Esophagus squamous epithelium (tissue), 4 donors: ENCODE measurements at regions not wholly inside any gene's neighbourhood (a gene's known extent, or its start where the extent isn't known, plus 50 kb on each side); places are given as distances from the start of the nearest gene placed in this dataset.

Experiments
- POLR2A ChIP-seq, 4 donors: fragments of 450-650 bp; IDR thresholded peaks; one replicate each; pipeline ENCODE4 v1.6.1; 2017; ENCODE audit warnings: antibody characterized with exemption in 4 of 4, mild to moderate bottlenecking in 4 of 4, moderate library complexity in 3 of 4
- TF ChIP-seq, protein P1 (sequence below), 6 experiments: fragments of 450-650 bp in 4 of 6; fragments of 200-600 bp in 2 of 6; sonication (generic) in 2 of 6; IDR thresholded peaks; one replicate each; pipeline ENCODE4 v1.5.1; 2016 to 2019; ENCODE audit warnings: antibody characterized with exemption in 6 of 6, mild to moderate bottlenecking in 4 of 6, moderate library complexity in 4 of 6

- no peak for TF ChIP-seq POLR2A (IDR thresholded peaks at IDR 0.05)
- TF ChIP-seq, protein P1, sequence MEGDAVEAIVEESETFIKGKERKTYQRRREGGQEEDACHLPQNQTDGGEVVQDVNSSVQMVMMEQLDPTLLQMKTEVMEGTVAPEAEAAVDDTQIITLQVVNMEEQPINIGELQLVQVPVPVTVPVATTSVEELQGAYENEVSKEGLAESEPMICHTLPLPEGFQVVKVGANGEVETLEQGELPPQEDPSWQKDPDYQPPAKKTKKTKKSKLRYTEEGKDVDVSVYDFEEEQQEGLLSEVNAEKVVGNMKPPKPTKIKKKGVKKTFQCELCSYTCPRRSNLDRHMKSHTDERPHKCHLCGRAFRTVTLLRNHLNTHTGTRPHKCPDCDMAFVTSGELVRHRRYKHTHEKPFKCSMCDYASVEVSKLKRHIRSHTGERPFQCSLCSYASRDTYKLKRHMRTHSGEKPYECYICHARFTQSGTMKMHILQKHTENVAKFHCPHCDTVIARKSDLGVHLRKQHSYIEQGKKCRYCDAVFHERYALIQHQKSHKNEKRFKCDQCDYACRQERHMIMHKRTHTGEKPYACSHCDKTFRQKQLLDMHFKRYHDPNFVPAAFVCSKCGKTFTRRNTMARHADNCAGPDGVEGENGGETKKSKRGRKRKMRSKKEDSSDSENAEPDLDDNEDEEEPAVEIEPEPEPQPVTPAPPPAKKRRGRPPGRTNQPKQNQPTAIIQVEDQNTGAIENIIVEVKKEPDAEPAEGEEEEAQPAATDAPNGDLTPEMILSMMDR (IDR thresholded peaks at IDR 0.05), result no peak
Observed at GRCh38 chr11:28899706-28900105, 791.5 kb downstream of the METTL15 start.
